Neuronal stem cell (in vitro differentiated cells): ENCODE measurements at regions not wholly inside any gene's neighbourhood (a gene's known extent, or its start where the extent isn't known, plus 50 kb on each side); places are given as distances from the start of the nearest gene placed in this dataset.
"Not testable (repeated sequence)": the region's sequence is repeated elsewhere in the genome, so short reads cannot be mapped to it uniquely, and the experiment has no call there.

Source experiments
- DNase-seq: peaks from one replicate; pipeline ENCODE4 v3.0.0-alpha.2; 2013; ENCODE audit warnings: low spot score
- H2AFZ ChIP-seq: one replicate; pipeline ENCODE4 v1.6.1; 2013; ENCODE audit warnings: mild to moderate bottlenecking, low read length, inconsistent platforms
- H2AK5ac ChIP-seq: 2 replicates; pipeline ENCODE4 v1.6.1; 2013; ENCODE audit warnings: low read depth, mild to moderate bottlenecking, inconsistent platforms, low read length, moderate library complexity, mixed read lengths
- H2BK120ac ChIP-seq: 2 replicates; pipeline ENCODE4 v1.6.1; 2013; ENCODE audit warnings: low read depth, mild to moderate bottlenecking, inconsistent platforms, low read length, moderate library complexity, mixed read lengths
- H2BK12ac ChIP-seq: one replicate; pipeline ENCODE4 v1.6.1; 2013; ENCODE audit warnings: low read length, inconsistent platforms
- H2BK15ac ChIP-seq: 2 replicates; pipeline ENCODE4 v1.6.1; 2013; ENCODE audit warnings: mild to moderate bottlenecking, low read length, inconsistent platforms, mixed read lengths
- H2BK5ac ChIP-seq: one replicate; pipeline ENCODE4 v1.6.1; 2013; ENCODE audit warnings: inconsistent platforms, mild to moderate bottlenecking, low read length, moderate library complexity
- H3K14ac ChIP-seq: one replicate; pipeline ENCODE4 v1.6.1; 2013; ENCODE audit warnings: low read length, inconsistent platforms
- H3K18ac ChIP-seq: 2 replicates; pipeline ENCODE4 v1.6.1; 2013; ENCODE audit warnings: low read length, inconsistent platforms
- H3K23ac ChIP-seq: 2 replicates; pipeline ENCODE4 v1.6.1; 2013; ENCODE audit warnings: low read depth, mild to moderate bottlenecking, mixed read lengths, low read length, inconsistent platforms; ENCODE audit not compliant: poor library complexity
- H3K27ac ChIP-seq: replicated peaks from 3 replicates; pipeline ENCODE4 v1.5.1; 2013; ENCODE audit warnings: low read length, inconsistent platforms
- H3K27me3 ChIP-seq, 3 experiments: 2 replicates each; pipeline ENCODE4 v1.6.1; 2013; ENCODE audit warnings: low read length in 3 of 3, mild to moderate bottlenecking in 2 of 3, inconsistent platforms in 1 of 3, low read depth in 1 of 3, mixed read lengths in 1 of 3, moderate library complexity in 1 of 3; ENCODE audit not compliant: control insufficient read depth in 3 of 3, insufficient read depth in 3 of 3
- H3K36me3 ChIP-seq, 2 donors: replicated peaks in 1 of 2; 2 replicates each; pipeline ENCODE4 v1.6.1; 2013; ENCODE audit warnings: low read length in 2 of 2; ENCODE audit not compliant: control insufficient read depth in 2 of 2, insufficient read depth in 2 of 2
- H3K4ac ChIP-seq: 2 replicates; pipeline ENCODE4 v1.6.1; 2013; ENCODE audit warnings: inconsistent platforms, mild to moderate bottlenecking, low read length, moderate library complexity
- H3K4me1 ChIP-seq, 2 donors: 1 replicate in 1 of 2; 2 replicates in 1 of 2; pipeline ENCODE4 v1.6.1; 2013; ENCODE audit warnings: low read length in 2 of 2, low read depth in 1 of 2; ENCODE audit not compliant: control insufficient read depth in 2 of 2, insufficient read depth in 1 of 2
- H3K4me2 ChIP-seq: one replicate; pipeline ENCODE4 v1.6.1; 2013; ENCODE audit warnings: mild to moderate bottlenecking, low read length, inconsistent platforms; ENCODE audit not compliant: insufficient read depth, poor library complexity, severe bottlenecking
- H3K4me3 ChIP-seq, 2 donors: 2 replicates each; pipeline ENCODE4 v1.5.1; 2013; ENCODE audit warnings: low read length in 2 of 2, mild to moderate bottlenecking in 2 of 2, inconsistent platforms in 1 of 2, moderate library complexity in 1 of 2
- H3K79me1 ChIP-seq: one replicate; pipeline ENCODE4 v1.6.1; 2013; ENCODE audit warnings: low read depth, mild to moderate bottlenecking, inconsistent platforms, low read length, moderate library complexity
- H3K9ac ChIP-seq: one replicate; pipeline ENCODE4 v1.6.1; 2013; ENCODE audit warnings: mild to moderate bottlenecking, low read depth, low read length, inconsistent platforms; ENCODE audit not compliant: poor library complexity
- H3K9me3 ChIP-seq, 2 donors: replicated peaks in 1 of 2; 2 replicates each; pipeline versions ENCODE3 to v1.6.1; 2013; ENCODE audit warnings: low read length in 2 of 2, mild to moderate bottlenecking in 2 of 2, inconsistent platforms in 1 of 2, low read depth in 1 of 2, mixed read lengths in 1 of 2, moderate library complexity in 1 of 2; ENCODE audit not compliant: control insufficient read depth in 2 of 2, insufficient read depth in 1 of 2
- H4K8ac ChIP-seq: one replicate; pipeline ENCODE4 v1.6.1; 2013; ENCODE audit warnings: low read depth, mild to moderate bottlenecking, inconsistent platforms, low read length, moderate library complexity
- H4K91ac ChIP-seq: one replicate; pipeline ENCODE4 v1.6.1; 2013; ENCODE audit warnings: low read length, low read depth, mild to moderate bottlenecking, inconsistent platforms; ENCODE audit not compliant: poor library complexity
- WGBS, 2 donors: extraction: QIAGEN DNeasy Blood & Tissue Kit; methylation state at CpG; one replicate each; pipeline ENCODE4 v1.1.7; 2013; ENCODE audit warnings: missing lambda C conversion rate in 2 of 2, mixed read lengths in 1 of 2; ENCODE audit not compliant: insufficient read length in 2 of 2, insufficient replicate concordance in 1 of 2; ENCODE audit errors: extremely low coverage in 2 of 2; 5-methylcytosine and 5-hydroxymethylcytosine counted together

DNA sequence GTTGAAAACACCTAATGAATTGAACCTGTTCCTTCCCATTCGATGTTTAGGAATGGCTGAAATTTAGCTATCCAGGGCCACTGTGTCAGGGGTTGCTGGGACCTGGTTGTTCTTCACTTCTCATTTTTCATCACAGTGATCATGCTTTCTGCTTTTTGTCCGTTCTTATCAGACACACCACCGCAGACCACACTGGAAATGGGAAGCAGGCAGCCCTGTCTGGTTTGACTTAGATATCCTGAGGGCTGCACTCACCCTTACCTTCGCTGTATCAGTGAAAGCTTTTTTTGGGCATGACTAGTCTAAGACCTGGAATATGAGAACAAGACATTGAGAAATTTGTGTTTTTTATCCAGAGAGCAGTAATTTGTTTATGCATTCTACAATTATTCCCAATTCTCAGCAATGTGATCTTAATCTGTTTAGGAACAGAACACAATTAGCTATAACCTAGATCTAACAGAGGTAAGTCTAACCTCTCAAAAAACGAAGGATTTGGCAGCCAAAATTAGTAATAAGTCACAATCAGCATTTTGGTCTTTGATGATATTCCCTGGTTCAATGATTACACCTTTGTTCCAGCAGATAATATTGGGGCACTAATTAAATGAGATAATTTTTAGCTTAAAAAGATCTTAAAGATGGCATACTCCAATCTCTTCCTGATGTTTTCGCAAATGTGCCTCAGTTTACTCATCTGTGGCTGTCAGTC, 126.0 kb upstream of the GOT2 start:
- no CpG with 5 or more reads among the region's 6 CpGs for WGBS, 2 donors
- Histone ChIP-seq H3K4me3 (no peak overlapping the region), H3K79me1 (no peaks in the 10 kb centered on the region)

DNA sequence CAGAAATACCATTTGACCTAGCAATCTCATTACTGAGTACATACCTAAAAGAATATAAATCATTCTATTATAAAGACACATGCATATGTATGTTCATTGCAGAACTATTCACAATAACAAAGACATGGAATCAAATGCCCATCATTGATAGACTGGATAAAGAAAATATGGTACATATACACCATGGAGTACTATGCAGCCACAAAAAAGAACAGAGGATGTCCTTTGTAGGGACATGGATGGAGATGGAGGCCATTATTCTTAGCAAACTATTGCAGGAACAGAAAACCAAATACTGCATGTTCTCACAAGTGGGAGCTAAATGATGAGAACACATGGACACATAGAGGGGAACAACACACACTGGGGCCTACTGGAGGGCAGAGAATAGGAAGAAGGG, 124.5 kb upstream of the GOT2 start:
- not testable (repeated sequence) for H3K36me3 ChIP-seq, H4K8ac ChIP-seq, H2AFZ ChIP-seq, H3K18ac ChIP-seq, H3K4ac ChIP-seq, H2BK15ac ChIP-seq, H3K4me3 ChIP-seq, H3K79me1 ChIP-seq, H3K9ac ChIP-seq, H3K27ac ChIP-seq, H3K27me3 ChIP-seq, H2BK5ac ChIP-seq, H2BK12ac ChIP-seq, H4K91ac ChIP-seq, DNase-seq, H3K9me3 ChIP-seq, H2BK120ac ChIP-seq, H3K14ac ChIP-seq, H3K23ac ChIP-seq, H2AK5ac ChIP-seq, H3K4me2 ChIP-seq
- peaks cover 0 to 19% of the 10 kb centered on the region in 2 donors for H3K4me1 ChIP-seq

More for the DNA sequence above, 126.0 kb upstream of the GOT2 start:
- Histone ChIP-seq H3K9ac (no peak overlapping the region), H2BK15ac (no peak overlapping the region), H3K9me3 (no peaks in the 10 kb centered on the region), H3K27ac (no peak overlapping the region), H2AK5ac (no peak overlapping the region), H2BK5ac (no peak overlapping the region), H3K4me1 (peaks cover 0 to 8% of the 10 kb centered on the region in 2 donors), H4K91ac (no peak overlapping the region), H3K23ac (no peak overlapping the region), H3K18ac (no peak overlapping the region), H3K4me2 (no peak overlapping the region), H3K4ac (no peak overlapping the region), H3K36me3 (no peaks in the 10 kb centered on the region), H2BK120ac (no peak overlapping the region), H2BK12ac (no peak overlapping the region), H2AFZ (no peak overlapping the region), H3K27me3 (no peaks in the 10 kb centered on the region), H4K8ac (no peak overlapping the region), H3K14ac (no peak overlapping the region)
- DNase-seq, result no peak

DNA sequence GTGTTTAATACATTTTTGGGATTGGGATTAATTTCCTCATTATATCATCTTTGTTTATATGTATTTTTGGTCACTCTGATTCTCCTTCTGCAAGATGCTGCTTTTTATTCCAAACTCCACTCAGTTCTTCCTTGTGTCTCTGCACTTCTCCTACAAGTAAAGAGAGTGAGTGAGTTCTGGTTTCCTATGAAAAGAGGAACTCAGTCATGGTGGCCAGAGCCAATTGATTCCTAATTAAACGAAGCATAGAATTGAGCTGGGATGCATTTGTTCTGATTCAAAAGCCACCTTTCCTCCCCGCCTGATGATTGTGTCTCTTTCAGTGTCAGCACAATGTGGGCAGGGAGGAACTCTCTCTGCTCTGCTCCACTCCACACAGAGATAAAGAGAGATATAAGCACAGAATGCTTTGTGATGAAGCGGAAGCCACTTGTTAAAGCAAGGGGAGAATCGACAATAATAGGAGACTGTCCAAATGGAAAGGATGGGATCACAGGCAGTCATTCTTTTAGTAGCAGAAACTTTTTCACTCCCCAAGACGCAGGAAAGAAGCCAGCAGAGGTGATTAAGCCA, 121.3 kb upstream of the GOT2 start:
- H3K9me3 ChIP-seq, result no peaks in the 10 kb centered on the region
- peaks cover 0 to 2% (median 0%) of the 10 kb centered on the region in 3 experiments for H3K27me3 ChIP-seq
- H3K23ac ChIP-seq, result no peak overlapping the region
- no peak overlapping the region for H2BK120ac ChIP-seq
- H3K4me3 ChIP-seq, result no peak overlapping the region
- no CpG with 5 or more reads among the region's 5 CpGs for WGBS, 2 donors
- no peak overlapping the region for H3K9ac ChIP-seq
- no peak overlapping the region for H2BK5ac ChIP-seq
- no peak overlapping the region for H2AK5ac ChIP-seq
- H3K14ac ChIP-seq, result no peak overlapping the region
- no peak overlapping the region for H4K8ac ChIP-seq
- peaks cover 0 to 15% of the 10 kb centered on the region in 2 donors for H3K4me1 ChIP-seq
- H3K4ac ChIP-seq, result no peak overlapping the region
- H3K18ac ChIP-seq, result no peak overlapping the region
- H3K36me3 ChIP-seq, result no peaks in the 10 kb centered on the region
- H3K27ac ChIP-seq, result peak overlapping the region; percentile 6
- no peak overlapping the region for H2BK12ac ChIP-seq
- peak overlapping the region; percentile 28 for H3K4me2 ChIP-seq
- peak; percentile 64 for DNase-seq
- no peak overlapping the region for H2BK15ac ChIP-seq
- H4K91ac ChIP-seq, result no peak overlapping the region
- no peaks in the 10 kb centered on the region for H3K79me1 ChIP-seq
- H2AFZ ChIP-seq, result no peak overlapping the region

DNA sequence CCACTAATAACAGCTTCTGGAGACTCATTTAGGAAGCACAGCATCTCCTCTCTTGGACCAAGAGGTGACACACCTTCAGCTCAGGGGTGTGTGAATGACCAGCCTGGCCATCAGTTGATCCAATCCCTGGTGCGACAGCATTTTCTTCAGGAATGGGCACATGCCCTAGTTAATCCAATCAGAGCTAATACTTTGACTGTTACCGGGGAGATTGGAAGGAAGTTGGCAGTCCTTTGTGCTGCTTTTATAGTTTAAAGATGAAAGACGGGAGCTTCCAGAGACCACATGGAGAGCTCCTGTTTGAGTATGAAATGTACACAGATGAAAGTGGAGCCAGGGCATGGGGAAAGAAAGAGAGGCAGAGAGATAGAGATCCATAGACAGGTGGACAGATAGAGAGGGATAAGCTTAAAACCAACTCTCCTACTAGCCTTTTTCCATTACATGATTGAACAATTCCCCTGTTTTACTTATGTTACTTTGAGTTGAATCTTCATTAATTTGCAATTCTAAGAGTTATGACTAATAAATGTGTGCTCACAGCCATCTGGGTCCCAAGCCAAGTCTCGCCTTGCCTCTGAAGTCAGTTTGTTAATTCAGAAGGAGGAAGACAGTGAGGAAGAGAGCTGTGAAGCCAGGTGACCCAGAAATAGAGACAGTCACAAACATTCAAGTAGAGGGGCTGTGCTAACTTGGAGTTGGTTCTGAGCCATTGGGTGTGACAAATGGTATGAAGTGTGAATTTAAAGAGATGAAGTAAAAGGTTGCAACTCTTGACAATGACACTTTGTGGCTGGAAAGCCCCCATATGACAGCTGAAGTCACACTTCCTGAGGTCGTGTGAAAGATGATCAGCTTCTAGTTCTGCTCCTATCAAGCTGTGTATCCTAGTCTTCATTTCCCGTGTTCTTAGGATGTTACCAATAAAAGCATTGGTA, 120.0 kb upstream of the GOT2 start:
- H3K4ac ChIP-seq, result no peak overlapping the region
- H2AK5ac ChIP-seq, result no peak overlapping the region
- H3K36me3 ChIP-seq, result no peaks in the 10 kb centered on the region
- DNase-seq, result no peak
- no peak overlapping the region for H2BK15ac ChIP-seq
- H2BK12ac ChIP-seq, result no peak overlapping the region
- no peak overlapping the region for H4K91ac ChIP-seq
- H4K8ac ChIP-seq, result no peak overlapping the region
- no peak overlapping the region for H3K23ac ChIP-seq
- H3K27ac ChIP-seq, result no peak overlapping the region
- no peak overlapping the region for H2BK120ac ChIP-seq
- WGBS, 2 donors, result no CpG with 5 or more reads among the region's 6 CpGs
- no peak overlapping the region for H3K14ac ChIP-seq
- H3K79me1 ChIP-seq, result no peaks in the 10 kb centered on the region
- H3K27me3 ChIP-seq, result peaks cover 0 to 2% (median 0%) of the 10 kb centered on the region in 3 experiments
- no peak overlapping the region for H3K4me2 ChIP-seq
- H2BK5ac ChIP-seq, result no peak overlapping the region
- H3K4me3 ChIP-seq, result no peak overlapping the region
- no peak overlapping the region for H3K18ac ChIP-seq
- H3K4me1 ChIP-seq, result peaks cover 0 to 13% of the 10 kb centered on the region in 2 donors
- no peaks in the 10 kb centered on the region for H3K9me3 ChIP-seq
- H2AFZ ChIP-seq, result peak overlapping the region; percentile 8
- no peak overlapping the region for H3K9ac ChIP-seq
